GM12892 (cell line): ENCODE measurements at regions not wholly inside any gene's neighbourhood (a gene's known extent, or its start where the extent isn't known, plus 50 kb on each side); places are given as distances from the start of the nearest gene placed in this dataset.

Source experiments
- POLR2A ChIP-seq: IDR thresholded peaks from 2 replicates; pipeline ENCODE4 v1.6.1; 2011; ENCODE audit warnings: low read depth, low read length, control low read depth
- POLR2AphosphoS5 ChIP-seq: IDR thresholded peaks from 2 replicates; pipeline ENCODE4 v1.6.1; 2011; ENCODE audit warnings: low read depth, low read length, control low read depth

- no peak for TF ChIP-seq POLR2A
- no peak for TF ChIP-seq POLR2AphosphoS5
Observed at GRCh38 chr5:106140101-106140500, 1530.6 kb downstream of the EFNA5 start.
